Liver (tissue), 3 donors: ENCODE measurements at regions not wholly inside any gene's neighbourhood (a gene's known extent, or its start where the extent isn't known, plus 50 kb on each side); places are given as distances from the start of the nearest gene placed in this dataset.

Experiments
- FOXA1 ChIP-seq: IDR thresholded peaks from 2 replicates; pipeline ENCODE4 v1.6.1; 2016; ENCODE audit warnings: antibody characterized with exemption
- GABPA ChIP-seq, 2 donors: IDR thresholded peaks in 1 of 2; conservative IDR thresholded peaks in 1 of 2; 2 replicates each; pipeline ENCODE4 v1.6.1; 2016; ENCODE audit warnings: antibody characterized with exemption in 2 of 2, mild to moderate bottlenecking in 1 of 2, moderate library complexity in 1 of 2
- HNF4A ChIP-seq, 2 donors: conservative IDR thresholded peaks; 2 replicates each; pipeline ENCODE4 v1.6.1; 2016; ENCODE audit warnings: antibody characterized with exemption in 2 of 2, mild to moderate bottlenecking in 2 of 2
- RAD21 ChIP-seq, 2 donors: IDR thresholded peaks; 2 replicates each; pipeline ENCODE4 v1.6.1; 2016; ENCODE audit warnings: antibody characterized with exemption in 2 of 2, mild to moderate bottlenecking in 2 of 2
- TAF1 ChIP-seq: conservative IDR thresholded peaks from 2 replicates; pipeline ENCODE4 v1.6.1; 2016; ENCODE audit warnings: antibody characterized with exemption, mild to moderate bottlenecking
- YY1 ChIP-seq: IDR thresholded peaks from 2 replicates; pipeline ENCODE4 v1.6.1; 2016; ENCODE audit warnings: antibody characterized with exemption, mild to moderate bottlenecking
- TF ChIP-seq, protein P1 (sequence below): IDR thresholded peaks from 2 replicates; pipeline ENCODE4 v1.6.1; 2016; ENCODE audit warnings: antibody characterized with exemption
- TF ChIP-seq, protein P2 (sequence below): fragments of 150-350 bp; IDR thresholded peaks from 2 replicates; pipeline ENCODE4 v1.5.1; 2017; ENCODE audit warnings: improper control_type of control experiment, low read depth, low read length; ENCODE audit not compliant: missing input control
- TF ChIP-seq, protein P3 (sequence below): IDR thresholded peaks from 2 replicates; pipeline ENCODE4 v1.6.1; 2016; ENCODE audit warnings: antibody characterized with exemption, mild to moderate bottlenecking
- TF ChIP-seq, protein P4 (sequence below): IDR thresholded peaks from 2 replicates; pipeline ENCODE4 v1.6.1; 2016; ENCODE audit warnings: antibody characterized with exemption
- TF ChIP-seq, protein P5 (sequence below): IDR thresholded peaks from 2 replicates; pipeline ENCODE4 v1.6.1; 2016; ENCODE audit warnings: antibody characterized with exemption
- donor health status: healthy.
- donor health status: healthy.

DNA sequence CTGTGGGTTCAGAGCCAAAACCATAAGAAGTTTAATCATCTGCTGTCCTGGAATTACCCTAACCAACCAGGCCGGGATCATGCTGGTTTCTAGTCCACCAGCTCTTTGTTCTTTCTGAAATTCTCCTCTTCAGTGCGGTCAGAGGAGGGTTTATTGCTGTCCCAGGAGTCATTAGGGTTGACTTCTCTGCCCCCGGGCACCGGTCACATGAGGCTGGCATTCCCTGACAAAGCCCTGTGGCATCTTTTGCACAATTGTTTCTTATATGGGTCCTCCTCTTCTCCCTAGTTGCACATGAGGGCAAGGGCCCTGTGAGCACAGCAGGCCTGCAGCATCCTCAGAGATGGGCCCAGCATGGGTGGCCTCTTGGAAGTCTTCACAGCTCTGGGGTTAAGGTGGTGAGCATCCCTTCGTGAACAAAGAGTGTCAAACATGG, 243.9 kb downstream of the IRF8 start:
- TF ChIP-seq YY1 (no peak), RAD21 (IDR thresholded peaks at IDR 0.05) (no peak), TAF1 (no peak), FOXA1 (no peak), GABPA (IDR thresholded peaks at IDR 0.05 in 1 of 2, conservative IDR thresholded peaks at IDR 0.05 in 1 of 2) (no peak), HNF4A (conservative IDR thresholded peaks at IDR 0.05) (no peak)
- TF ChIP-seq, protein P1, sequence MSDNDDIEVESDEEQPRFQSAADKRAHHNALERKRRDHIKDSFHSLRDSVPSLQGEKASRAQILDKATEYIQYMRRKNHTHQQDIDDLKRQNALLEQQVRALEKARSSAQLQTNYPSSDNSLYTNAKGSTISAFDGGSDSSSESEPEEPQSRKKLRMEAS = no peak
- TF ChIP-seq, protein P2, sequence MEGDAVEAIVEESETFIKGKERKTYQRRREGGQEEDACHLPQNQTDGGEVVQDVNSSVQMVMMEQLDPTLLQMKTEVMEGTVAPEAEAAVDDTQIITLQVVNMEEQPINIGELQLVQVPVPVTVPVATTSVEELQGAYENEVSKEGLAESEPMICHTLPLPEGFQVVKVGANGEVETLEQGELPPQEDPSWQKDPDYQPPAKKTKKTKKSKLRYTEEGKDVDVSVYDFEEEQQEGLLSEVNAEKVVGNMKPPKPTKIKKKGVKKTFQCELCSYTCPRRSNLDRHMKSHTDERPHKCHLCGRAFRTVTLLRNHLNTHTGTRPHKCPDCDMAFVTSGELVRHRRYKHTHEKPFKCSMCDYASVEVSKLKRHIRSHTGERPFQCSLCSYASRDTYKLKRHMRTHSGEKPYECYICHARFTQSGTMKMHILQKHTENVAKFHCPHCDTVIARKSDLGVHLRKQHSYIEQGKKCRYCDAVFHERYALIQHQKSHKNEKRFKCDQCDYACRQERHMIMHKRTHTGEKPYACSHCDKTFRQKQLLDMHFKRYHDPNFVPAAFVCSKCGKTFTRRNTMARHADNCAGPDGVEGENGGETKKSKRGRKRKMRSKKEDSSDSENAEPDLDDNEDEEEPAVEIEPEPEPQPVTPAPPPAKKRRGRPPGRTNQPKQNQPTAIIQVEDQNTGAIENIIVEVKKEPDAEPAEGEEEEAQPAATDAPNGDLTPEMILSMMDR = no peak
- TF ChIP-seq, protein P3, sequence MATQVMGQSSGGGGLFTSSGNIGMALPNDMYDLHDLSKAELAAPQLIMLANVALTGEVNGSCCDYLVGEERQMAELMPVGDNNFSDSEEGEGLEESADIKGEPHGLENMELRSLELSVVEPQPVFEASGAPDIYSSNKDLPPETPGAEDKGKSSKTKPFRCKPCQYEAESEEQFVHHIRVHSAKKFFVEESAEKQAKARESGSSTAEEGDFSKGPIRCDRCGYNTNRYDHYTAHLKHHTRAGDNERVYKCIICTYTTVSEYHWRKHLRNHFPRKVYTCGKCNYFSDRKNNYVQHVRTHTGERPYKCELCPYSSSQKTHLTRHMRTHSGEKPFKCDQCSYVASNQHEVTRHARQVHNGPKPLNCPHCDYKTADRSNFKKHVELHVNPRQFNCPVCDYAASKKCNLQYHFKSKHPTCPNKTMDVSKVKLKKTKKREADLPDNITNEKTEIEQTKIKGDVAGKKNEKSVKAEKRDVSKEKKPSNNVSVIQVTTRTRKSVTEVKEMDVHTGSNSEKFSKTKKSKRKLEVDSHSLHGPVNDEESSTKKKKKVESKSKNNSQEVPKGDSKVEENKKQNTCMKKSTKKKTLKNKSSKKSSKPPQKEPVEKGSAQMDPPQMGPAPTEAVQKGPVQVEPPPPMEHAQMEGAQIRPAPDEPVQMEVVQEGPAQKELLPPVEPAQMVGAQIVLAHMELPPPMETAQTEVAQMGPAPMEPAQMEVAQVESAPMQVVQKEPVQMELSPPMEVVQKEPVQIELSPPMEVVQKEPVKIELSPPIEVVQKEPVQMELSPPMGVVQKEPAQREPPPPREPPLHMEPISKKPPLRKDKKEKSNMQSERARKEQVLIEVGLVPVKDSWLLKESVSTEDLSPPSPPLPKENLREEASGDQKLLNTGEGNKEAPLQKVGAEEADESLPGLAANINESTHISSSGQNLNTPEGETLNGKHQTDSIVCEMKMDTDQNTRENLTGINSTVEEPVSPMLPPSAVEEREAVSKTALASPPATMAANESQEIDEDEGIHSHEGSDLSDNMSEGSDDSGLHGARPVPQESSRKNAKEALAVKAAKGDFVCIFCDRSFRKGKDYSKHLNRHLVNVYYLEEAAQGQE = no peak
- TF ChIP-seq, protein P4, sequence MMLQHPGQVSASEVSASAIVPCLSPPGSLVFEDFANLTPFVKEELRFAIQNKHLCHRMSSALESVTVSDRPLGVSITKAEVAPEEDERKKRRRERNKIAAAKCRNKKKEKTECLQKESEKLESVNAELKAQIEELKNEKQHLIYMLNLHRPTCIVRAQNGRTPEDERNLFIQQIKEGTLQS = no peak
- TF ChIP-seq, protein P5, sequence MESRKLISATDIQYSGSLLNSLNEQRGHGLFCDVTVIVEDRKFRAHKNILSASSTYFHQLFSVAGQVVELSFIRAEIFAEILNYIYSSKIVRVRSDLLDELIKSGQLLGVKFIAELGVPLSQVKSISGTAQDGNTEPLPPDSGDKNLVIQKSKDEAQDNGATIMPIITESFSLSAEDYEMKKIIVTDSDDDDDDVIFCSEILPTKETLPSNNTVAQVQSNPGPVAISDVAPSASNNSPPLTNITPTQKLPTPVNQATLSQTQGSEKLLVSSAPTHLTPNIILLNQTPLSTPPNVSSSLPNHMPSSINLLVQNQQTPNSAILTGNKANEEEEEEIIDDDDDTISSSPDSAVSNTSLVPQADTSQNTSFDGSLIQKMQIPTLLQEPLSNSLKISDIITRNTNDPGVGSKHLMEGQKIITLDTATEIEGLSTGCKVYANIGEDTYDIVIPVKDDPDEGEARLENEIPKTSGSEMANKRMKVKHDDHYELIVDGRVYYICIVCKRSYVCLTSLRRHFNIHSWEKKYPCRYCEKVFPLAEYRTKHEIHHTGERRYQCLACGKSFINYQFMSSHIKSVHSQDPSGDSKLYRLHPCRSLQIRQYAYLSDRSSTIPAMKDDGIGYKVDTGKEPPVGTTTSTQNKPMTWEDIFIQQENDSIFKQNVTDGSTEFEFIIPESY = no peak
